Ovary (tissue), 7 donors: ENCODE measurements at regions not wholly inside any gene's neighbourhood (a gene's known extent, or its start where the extent isn't known, plus 50 kb on each side); places are given as distances from the start of the nearest gene placed in this dataset.

Experiments
- DNase-seq, 5 donors: peaks; one replicate each; pipeline ENCODE4 v3.0.0-alpha.2; 2019 to 2020
- H3K27ac ChIP-seq, 2 donors: fragments of 200-600 bp; one replicate each; pipeline versions ENCODE4 v1.5.1 to v1.8.0; 2019 to 2022
- H3K27me3 ChIP-seq: fragments of 200-600 bp; one replicate; pipeline ENCODE4 v1.8.0; 2022
- H3K36me3 ChIP-seq: fragments of 200-600 bp; sonication (generic); one replicate; pipeline ENCODE4 v1.5.1; 2019
- H3K4me1 ChIP-seq: one replicate; pipeline ENCODE4 v1.8.1; 2013; ENCODE audit warnings: mild to moderate bottlenecking, moderate library complexity; ENCODE audit not compliant: insufficient read depth
- H3K4me3 ChIP-seq: fragments of 200-600 bp; sonication (generic); one replicate; pipeline ENCODE4 v1.5.1; 2017
- H3K9me3 ChIP-seq, 2 donors: fragments of 200-600 bp in 1 of 2; sonication (generic) in 1 of 2; one replicate each; pipeline versions ENCODE4 v1.5.1 to v1.8.1; 2013 to 2019; ENCODE audit warnings: mild to moderate bottlenecking in 1 of 2, moderate library complexity in 1 of 2
- EP300 ChIP-seq: sonication (generic); formaldehyde crosslinking; IDR thresholded peaks from one replicate; pipeline ENCODE4 v1.6.1; 2017; ENCODE audit warnings: antibody characterized with exemption
- POLR2A ChIP-seq: fragments of 450-650 bp; IDR thresholded peaks from one replicate; pipeline ENCODE4 v1.6.1; 2017; ENCODE audit warnings: antibody characterized with exemption, mild to moderate bottlenecking, moderate library complexity
- WGBS, 3 donors: extraction: QIAGEN DNeasy Blood & Tissue Kit in 1 of 3; methylation state at CpG; one replicate each; pipeline versions ENCODE4 v1.1.5 to v1.1.7; 2013 to 2017; 5-methylcytosine and 5-hydroxymethylcytosine counted together
- intact Hi-C, 4 donors: fragments of 100-400 bp; cut with DNase I; formaldehyde crosslinking; loops; one replicate each; pipeline versions ENCODE4 v1.11.0 to v1.15.1; 2022 to 2023
- TF ChIP-seq, protein P1 (sequence below), 3 donors: fragments of 450-650 bp in 2 of 3; fragments of 200-600 bp in 1 of 3; IDR thresholded peaks; one replicate each; pipeline versions ENCODE4 v1.5.1 to v1.8.0; 2016 to 2022; ENCODE audit warnings: antibody characterized with exemption in 3 of 3, mild to moderate bottlenecking in 1 of 3
- donor health status: DM: no; HTN: no; CAD: no; lungs with moderate emphysema.
- donor health status: DM: no; HTN: no; CAD: no.
- donor health status: Bipolar disorder and iron deficiency.
- donor health status: DM: no; HTN: no; CAD: no.
- donor health status: DM: yes; HTN: yes; CAD: no.

DNA sequence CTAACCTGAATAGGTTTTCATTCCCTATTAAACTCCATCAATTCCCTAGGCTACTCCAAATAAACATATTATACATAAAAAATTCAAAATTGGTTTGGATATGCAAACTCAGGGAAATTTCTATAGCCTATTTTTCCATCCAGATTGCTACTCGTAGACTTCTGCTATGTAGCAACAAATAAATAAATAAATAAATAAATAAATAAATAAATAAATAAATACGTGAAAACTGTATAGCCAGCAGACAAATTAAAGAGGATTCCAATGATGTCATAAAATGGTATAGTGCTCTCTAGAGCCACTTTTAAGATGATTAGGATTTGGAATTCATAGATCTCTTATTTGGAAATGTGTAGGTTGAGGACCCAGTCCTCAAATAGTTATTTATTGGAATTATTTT lies 1193.2 kb upstream of the NUDT12 start:
- H3K4me3 ChIP-seq, result no peak overlapping the region
- no peaks in the 10 kb centered on the region for H3K4me1 ChIP-seq
- intact Hi-C loops, result no loop called here
- TF ChIP-seq POLR2A (no peak), EP300 (no peak)
- TF ChIP-seq, protein P1, sequence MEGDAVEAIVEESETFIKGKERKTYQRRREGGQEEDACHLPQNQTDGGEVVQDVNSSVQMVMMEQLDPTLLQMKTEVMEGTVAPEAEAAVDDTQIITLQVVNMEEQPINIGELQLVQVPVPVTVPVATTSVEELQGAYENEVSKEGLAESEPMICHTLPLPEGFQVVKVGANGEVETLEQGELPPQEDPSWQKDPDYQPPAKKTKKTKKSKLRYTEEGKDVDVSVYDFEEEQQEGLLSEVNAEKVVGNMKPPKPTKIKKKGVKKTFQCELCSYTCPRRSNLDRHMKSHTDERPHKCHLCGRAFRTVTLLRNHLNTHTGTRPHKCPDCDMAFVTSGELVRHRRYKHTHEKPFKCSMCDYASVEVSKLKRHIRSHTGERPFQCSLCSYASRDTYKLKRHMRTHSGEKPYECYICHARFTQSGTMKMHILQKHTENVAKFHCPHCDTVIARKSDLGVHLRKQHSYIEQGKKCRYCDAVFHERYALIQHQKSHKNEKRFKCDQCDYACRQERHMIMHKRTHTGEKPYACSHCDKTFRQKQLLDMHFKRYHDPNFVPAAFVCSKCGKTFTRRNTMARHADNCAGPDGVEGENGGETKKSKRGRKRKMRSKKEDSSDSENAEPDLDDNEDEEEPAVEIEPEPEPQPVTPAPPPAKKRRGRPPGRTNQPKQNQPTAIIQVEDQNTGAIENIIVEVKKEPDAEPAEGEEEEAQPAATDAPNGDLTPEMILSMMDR (IDR thresholded peaks at IDR 0.05), result no peak
- no peak for DNase-seq
- no peaks in the 10 kb centered on the region for H3K9me3 ChIP-seq
- 92 to 96% (median 93%) methylated on average over 2 of the region's 2 CpGs for WGBS, 3 donors
- no peaks in the 10 kb centered on the region for H3K27me3 ChIP-seq
- no peaks in the 10 kb centered on the region for H3K36me3 ChIP-seq
- H3K27ac ChIP-seq, result no peak overlapping the region

DNA sequence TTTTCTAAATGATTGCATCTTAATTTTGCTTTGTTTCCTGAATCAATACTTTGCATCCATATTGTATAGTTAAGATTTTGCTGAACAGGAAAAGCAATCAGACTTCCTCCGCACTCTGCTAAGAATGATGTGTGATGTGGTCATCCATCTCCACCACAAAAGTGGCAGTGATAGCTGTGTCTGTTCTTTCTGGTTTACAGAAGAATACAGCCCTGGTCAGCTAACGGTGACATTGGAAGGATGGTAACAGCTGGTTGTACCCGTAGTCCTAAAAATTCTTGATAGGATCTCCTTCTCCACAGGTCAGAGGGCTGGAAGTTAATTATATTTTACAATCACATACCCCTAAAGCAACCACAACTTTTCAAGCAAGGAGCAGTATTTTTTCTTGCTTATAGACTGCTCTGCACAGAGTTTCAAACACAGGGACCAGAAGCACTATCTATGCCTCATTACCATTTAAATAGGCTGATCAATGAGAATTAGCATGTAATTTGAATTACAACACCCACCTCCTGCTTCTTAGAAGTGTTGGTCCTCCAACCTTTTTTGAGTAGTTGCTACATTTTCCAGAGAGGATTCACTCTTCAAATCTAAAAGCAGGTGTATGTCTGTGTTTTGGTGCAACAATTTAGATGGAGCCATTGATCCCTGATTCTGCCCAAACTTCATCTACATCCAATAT lies 1191.9 kb upstream of the NUDT12 start:
- TF ChIP-seq, protein P1 (IDR thresholded peaks at IDR 0.05), result no peak
- TF ChIP-seq POLR2A (no peak), EP300 (no peak)
- Histone ChIP-seq H3K27me3 (no peaks in the 10 kb centered on the region), H3K9me3 (no peaks in the 10 kb centered on the region), H3K27ac (no peak overlapping the region), H3K4me1 (no peaks in the 10 kb centered on the region), H3K4me3 (no peak overlapping the region), H3K36me3 (no peaks in the 10 kb centered on the region)
- DNase-seq, result no peak
- WGBS, 3 donors, result 89 to 92% (median 89%) methylated on average over 3 of the region's 3 CpGs
- intact Hi-C loops, result no loop called here

DNA sequence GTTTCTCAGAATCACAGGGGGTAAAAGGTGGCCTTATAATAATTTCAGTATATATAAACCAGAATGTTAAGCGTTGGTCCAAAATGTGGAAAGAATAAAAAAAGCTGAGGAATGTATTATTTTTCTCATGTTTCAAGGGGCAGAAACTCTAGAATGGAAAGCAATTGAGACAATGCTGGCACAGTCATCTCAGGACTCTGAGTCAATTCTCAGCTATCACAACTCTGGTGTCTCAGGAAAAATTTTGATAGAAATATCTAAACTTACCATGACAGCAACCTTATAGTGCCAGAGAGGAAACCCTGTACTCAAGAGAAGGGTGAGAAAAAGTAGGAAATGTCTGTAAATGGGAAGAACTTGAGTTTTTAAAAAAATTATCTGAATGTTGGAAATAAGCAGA lies 1189.4 kb upstream of the NUDT12 start:
- H3K27me3 ChIP-seq, result no peaks in the 10 kb centered on the region
- H3K9me3 ChIP-seq, result peaks cover 0 to 4% of the 10 kb centered on the region in 2 donors
- TF ChIP-seq, protein P1 (IDR thresholded peaks at IDR 0.05), result no peak
- TF ChIP-seq EP300 (no peak), POLR2A (no peak)
- no peaks in the 10 kb centered on the region for H3K36me3 ChIP-seq
- intact Hi-C loops, result no loop called here
- H3K4me3 ChIP-seq, result no peak overlapping the region
- no peaks in the 10 kb centered on the region for H3K4me1 ChIP-seq
- WGBS, 3 donors, result 74 to 86% (median 75%) methylated on average over 1 of the region's 1 CpG
- H3K27ac ChIP-seq, result no peak overlapping the region
- no peak for DNase-seq

DNA sequence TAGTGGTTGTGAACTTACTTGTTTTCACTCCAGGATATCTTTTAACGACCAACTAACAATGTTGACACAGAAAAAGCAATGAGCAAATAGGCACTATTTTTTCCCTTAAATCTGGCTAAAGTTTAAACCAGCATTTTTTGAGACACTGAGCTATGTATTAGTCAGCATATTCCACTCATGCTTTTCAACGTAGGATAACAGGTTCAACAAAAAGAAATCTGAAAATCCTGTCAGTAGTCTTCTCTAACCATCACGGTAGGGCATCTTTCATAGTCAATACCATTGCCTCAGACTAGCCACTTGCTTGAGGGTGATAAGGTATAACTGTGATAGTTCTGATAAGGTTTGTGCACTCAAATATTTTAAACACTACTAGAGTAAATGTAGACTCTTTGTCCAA lies 1177.3 kb upstream of the NUDT12 start:
- Histone ChIP-seq H3K27me3 (no peaks in the 10 kb centered on the region), H3K4me1 (no peaks in the 10 kb centered on the region), H3K4me3 (no peak overlapping the region), H3K36me3 (no peaks in the 10 kb centered on the region), H3K9me3 (no peaks in the 10 kb centered on the region), H3K27ac (no peak overlapping the region)
- intact Hi-C loops, result no loop called here
- 52 to 69% (median 55%) methylated on average over 3 of the region's 3 CpGs for WGBS, 3 donors
- TF ChIP-seq, protein P1 (IDR thresholded peaks at IDR 0.05), result no peak
- TF ChIP-seq POLR2A (no peak), EP300 (no peak)
- no peak for DNase-seq
